ENCODE measurements at regions not wholly inside any gene's neighbourhood (a gene's known extent, or its start where the extent isn't known, plus 50 kb on each side); places are given as distances from the start of the nearest gene placed in this dataset.
"Not testable (repeated sequence)": the region's sequence is repeated elsewhere in the genome, so short reads cannot be mapped to it uniquely, and the experiment has no call there.

- ATAC-seq (replicated peaks), result no peak
- peaks cover 5% of the 10 kb centered on the region for H3K27me3 Mint-ChIP-seq
- no peak overlapping the region for H3K27ac Mint-ChIP-seq
- H3K9me3 Mint-ChIP-seq, result no peaks in the 10 kb centered on the region
- H3K4me1 Mint-ChIP-seq, result no peaks in the 10 kb centered on the region
- H3K4me3 Mint-ChIP-seq, result no peak overlapping the region
- H3K36me3 Mint-ChIP-seq (ENCODE audit: low read depth), result no peaks in the 10 kb centered on the region
These were observed 265.6 kb downstream of the ANAPC1 start for GRCh38 chr2:111618226-111618977.

GRCh38 chr2:111618978-111619902 is 264.8 kb downstream of the ANAPC1 start:
- Mint-ChIP-seq H3K36me3 (ENCODE audit: low read depth) (no peaks in the 10 kb centered on the region), H3K4me3 (no peak overlapping the region), H3K27me3 (peaks cover 5% of the 10 kb centered on the region), H3K9me3 (no peaks in the 10 kb centered on the region), H3K4me1 (no peaks in the 10 kb centered on the region), H3K27ac (no peak overlapping the region)
- no peak for ATAC-seq (replicated peaks)

GRCh38 chr2:111620281-111620680 is 263.7 kb downstream of the ANAPC1 start:
- Mint-ChIP-seq H3K9me3 (no peaks in the 10 kb centered on the region), H3K27ac (no peak overlapping the region), H3K36me3 (ENCODE audit: low read depth) (no peaks in the 10 kb centered on the region), H3K27me3 (peaks cover 5% of the 10 kb centered on the region), H3K4me1 (no peaks in the 10 kb centered on the region), H3K4me3 (no peak overlapping the region)
- peak; percentile 32 for ATAC-seq (replicated peaks)

GRCh38 chr2:111622859-111623258 is 261.1 kb downstream of the ANAPC1 start:
- no peaks in the 10 kb centered on the region for H3K36me3 Mint-ChIP-seq (ENCODE audit: low read depth)
- H3K4me3 Mint-ChIP-seq, result no peak overlapping the region
- H3K27ac Mint-ChIP-seq, result no peak overlapping the region
- H3K4me1 Mint-ChIP-seq, result peaks cover 5% of the 10 kb centered on the region
- no peak for ATAC-seq (replicated peaks)
- peaks cover under 1% of the 10 kb centered on the region for H3K9me3 Mint-ChIP-seq
- peaks cover 5% of the 10 kb centered on the region for H3K27me3 Mint-ChIP-seq

GRCh38 chr2:111623380-111623779 is 260.6 kb downstream of the ANAPC1 start:
- H3K36me3 Mint-ChIP-seq (ENCODE audit: low read depth), result no peaks in the 10 kb centered on the region
- peaks cover 5% of the 10 kb centered on the region for H3K9me3 Mint-ChIP-seq
- H3K4me3 Mint-ChIP-seq, result no peak overlapping the region
- no peak for ATAC-seq (replicated peaks)
- H3K27me3 Mint-ChIP-seq, result peaks cover 5% of the 10 kb centered on the region
- H3K4me1 Mint-ChIP-seq, result peaks cover 5% of the 10 kb centered on the region
- no peak overlapping the region for H3K27ac Mint-ChIP-seq

GRCh38 chr2:111624411-111625156 is 259.4 kb downstream of the ANAPC1 start:
- Mint-ChIP-seq H3K27me3 (peaks cover 5% of the 10 kb centered on the region), H3K36me3 (ENCODE audit: low read depth) (no peaks in the 10 kb centered on the region), H3K4me3 (no peak overlapping the region), H3K4me1 (peaks cover 5% of the 10 kb centered on the region), H3K9me3 (peaks cover 10% of the 10 kb centered on the region), H3K27ac (no peak overlapping the region)
- ATAC-seq (replicated peaks), result no peak

- not testable (repeated sequence) for H3K4me3 Mint-ChIP-seq, H3K4me1 Mint-ChIP-seq, H3K27me3 Mint-ChIP-seq
These were observed 258.8 kb downstream of the ANAPC1 start for GRCh38 chr2:111625157-111625537.

GRCh38 chr2:111626037-111626864 is 257.7 kb downstream of the ANAPC1 start:
- peak overlapping the region; percentile 14 for H3K4me3 Mint-ChIP-seq
- peak overlapping the region; percentile 78 for H3K27ac Mint-ChIP-seq
- H3K4me1 Mint-ChIP-seq, result peaks cover 5% of the 10 kb centered on the region
- no peaks in the 10 kb centered on the region for H3K36me3 Mint-ChIP-seq (ENCODE audit: low read depth)
- peak; percentile 97 for ATAC-seq (replicated peaks)
- H3K9me3 Mint-ChIP-seq, result peaks cover 13% of the 10 kb centered on the region
- no peaks in the 10 kb centered on the region for H3K27me3 Mint-ChIP-seq

More at GRCh38 chr2:111625157-111625537, 258.8 kb downstream of the ANAPC1 start:
- H3K27ac Mint-ChIP-seq; H3K36me3 Mint-ChIP-seq (ENCODE audit: low read depth); ATAC-seq (replicated peaks): not testable (repeated sequence)
- H3K9me3 Mint-ChIP-seq, result peaks cover 13% of the 10 kb centered on the region

- ATAC-seq (replicated peaks), result peak; percentile 9
- Mint-ChIP-seq H3K9me3 (peaks cover 13% of the 10 kb centered on the region), H3K4me1 (peaks cover 5% of the 10 kb centered on the region), H3K4me3 (no peak overlapping the region), H3K36me3 (ENCODE audit: low read depth) (no peaks in the 10 kb centered on the region), H3K27ac (peak overlapping the region; percentile 78), H3K27me3 (no peaks in the 10 kb centered on the region)
These were observed 257.2 kb downstream of the ANAPC1 start for GRCh38 chr2:111626865-111627163.

GRCh38 chr2:111627256-111627655 is 256.7 kb downstream of the ANAPC1 start:
- Mint-ChIP-seq H3K9me3 (peaks cover 13% of the 10 kb centered on the region), H3K27me3 (no peaks in the 10 kb centered on the region), H3K36me3 (ENCODE audit: low read depth) (no peaks in the 10 kb centered on the region), H3K4me3 (no peak overlapping the region), H3K27ac (no peak overlapping the region), H3K4me1 (peaks cover 5% of the 10 kb centered on the region)
- no peak for ATAC-seq (replicated peaks)

- Mint-ChIP-seq H3K4me1 (peaks cover 9% of the 10 kb centered on the region), H3K4me3 (no peak overlapping the region), H3K27ac (no peak overlapping the region), H3K36me3 (ENCODE audit: low read depth) (no peaks in the 10 kb centered on the region), H3K9me3 (peaks cover 13% of the 10 kb centered on the region), H3K27me3 (no peaks in the 10 kb centered on the region)
- ATAC-seq (replicated peaks), result no peak
These were observed 255.8 kb downstream of the ANAPC1 start for GRCh38 chr2:111628221-111628620.

GRCh38 chr2:111629983-111630382 is 254.0 kb downstream of the ANAPC1 start:
- Mint-ChIP-seq H3K27me3 (peaks cover 4% of the 10 kb centered on the region), H3K4me3 (no peak overlapping the region)

GRCh38 chr2:111632661-111633060 is 251.3 kb downstream of the ANAPC1 start:
- H3K9me3 Mint-ChIP-seq, result peaks cover 13% of the 10 kb centered on the region
- H3K36me3 Mint-ChIP-seq (ENCODE audit: low read depth), result no peaks in the 10 kb centered on the region
- peaks cover 7% of the 10 kb centered on the region for H3K4me1 Mint-ChIP-seq
- H3K4me3 Mint-ChIP-seq, result peak overlapping the region; percentile 22
- peak overlapping the region; percentile 42 for H3K27ac Mint-ChIP-seq
- peaks cover 7% of the 10 kb centered on the region for H3K27me3 Mint-ChIP-seq
- ATAC-seq (replicated peaks), result peak; percentile 73

More at GRCh38 chr2:111629983-111630382, 254.0 kb downstream of the ANAPC1 start:
- no peak for ATAC-seq (replicated peaks)
- Mint-ChIP-seq H3K27ac (no peak overlapping the region), H3K4me1 (peaks cover 13% of the 10 kb centered on the region), H3K36me3 (ENCODE audit: low read depth) (no peaks in the 10 kb centered on the region), H3K9me3 (peaks cover 13% of the 10 kb centered on the region)

- Mint-ChIP-seq H3K4me1 (peaks cover 7% of the 10 kb centered on the region), H3K36me3 (ENCODE audit: low read depth) (no peaks in the 10 kb centered on the region), H3K27me3 (peaks cover 7% of the 10 kb centered on the region), H3K27ac (peak overlapping the region; percentile 42), H3K9me3 (peaks cover 9% of the 10 kb centered on the region), H3K4me3 (peak overlapping the region; percentile 22)
- ATAC-seq (replicated peaks), result peak; percentile 81
These were observed 250.8 kb downstream of the ANAPC1 start for GRCh38 chr2:111633189-111633588.
